Endometrium (tissue), 2 donors: ENCODE measurements at regions not wholly inside any gene's neighbourhood (a gene's known extent, or its start where the extent isn't known, plus 50 kb on each side); places are given as distances from the start of the nearest gene placed in this dataset.

Source experiments
- FAIRE-seq: peaks from 2 replicates; lab custom pipeline; 2012; peaks lifted over from hg19 to GRCh38; lab: Jason Lieb, UNC
- donor health status: control.
- donor health status: control.

- FAIRE-seq = no peak
Measured at GRCh38 chr2:67660015-67660602, 263.0 kb downstream of the ETAA1 start.

GRCh38 chr2:67660871-67661270 is 263.7 kb downstream of the ETAA1 start:
- FAIRE-seq = no peak

GRCh38 chr2:67662222-67662621 is 265.1 kb downstream of the ETAA1 start:
- FAIRE-seq = no peak

- FAIRE-seq = no peak
Measured at GRCh38 chr2:67663776-67664175, 266.6 kb downstream of the ETAA1 start.

DNA sequence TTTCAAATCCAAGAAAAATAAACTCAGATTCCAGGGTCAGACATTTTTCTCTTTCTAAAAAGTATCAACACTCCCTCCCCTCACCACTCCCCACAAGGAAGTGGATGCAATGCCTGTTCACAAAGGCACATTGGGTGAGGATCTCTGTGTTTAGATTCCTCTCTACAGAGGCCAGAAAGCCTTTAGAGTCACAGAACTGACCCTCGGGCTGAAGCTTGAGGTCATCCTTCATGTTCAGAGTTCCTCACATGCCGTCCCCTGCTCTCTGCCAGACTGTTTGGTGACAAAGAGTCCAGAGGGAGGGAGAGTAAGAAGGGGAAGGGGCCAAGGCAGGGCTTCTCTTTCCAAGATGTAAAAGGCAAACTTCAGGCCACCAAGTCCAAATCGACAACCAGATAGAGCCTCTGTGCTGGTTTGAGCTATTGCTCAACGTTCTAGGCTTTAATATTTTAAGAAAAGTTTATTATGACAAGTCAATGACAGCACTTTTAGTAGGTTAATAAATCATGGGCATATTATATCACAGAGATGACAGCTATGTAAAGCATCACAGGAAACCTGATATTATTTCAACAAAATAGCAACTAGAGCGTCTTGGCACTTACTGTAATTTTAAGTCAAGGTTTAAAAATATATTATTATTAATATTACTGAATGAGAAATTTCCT is 269.4 kb downstream of the ETAA1 start:
- FAIRE-seq = peak; percentile 53

DNA sequence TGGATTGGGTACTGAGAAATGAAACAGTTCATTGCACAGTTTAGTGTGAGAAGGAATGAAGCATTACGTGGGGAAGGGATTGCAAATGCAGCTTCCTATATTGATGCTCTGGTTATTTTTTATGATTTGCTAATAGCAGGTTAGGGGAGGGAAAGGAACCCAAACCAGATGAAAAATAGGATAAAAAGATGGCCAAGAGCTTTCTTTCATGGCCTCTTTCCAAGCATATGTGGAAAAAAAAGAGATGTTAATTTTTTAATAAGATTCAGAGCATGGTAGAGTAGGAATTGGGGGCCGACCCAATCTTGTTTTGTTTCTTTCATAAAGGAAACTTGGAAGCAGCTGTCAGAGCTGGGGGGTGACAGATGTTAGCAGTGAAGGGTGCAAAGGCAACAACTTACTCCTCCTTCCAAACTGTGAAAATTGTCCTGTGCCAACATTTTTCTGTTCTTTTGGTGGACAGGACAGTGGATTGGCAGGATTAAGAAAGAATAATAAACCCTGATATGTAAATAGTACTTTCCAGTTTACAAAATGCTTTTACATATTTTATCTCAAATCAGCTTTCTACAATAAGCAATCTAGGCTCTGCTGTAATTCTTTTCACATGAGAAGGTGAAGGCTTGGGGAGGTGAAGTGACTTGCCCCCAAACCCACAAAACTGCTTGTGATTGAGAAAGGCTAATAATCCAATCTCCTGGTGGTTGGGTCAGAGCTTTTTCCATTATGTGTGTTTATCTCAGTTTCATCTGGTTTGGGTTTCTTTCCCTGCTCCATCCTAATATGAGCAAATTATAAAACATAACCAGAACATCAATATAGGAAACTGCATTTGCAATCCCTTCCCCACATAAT is 270.1 kb downstream of the ETAA1 start:
- no peak for FAIRE-seq

- FAIRE-seq = no peak
Measured at GRCh38 chr2:67668538-67668937, 271.4 kb downstream of the ETAA1 start.

DNA sequence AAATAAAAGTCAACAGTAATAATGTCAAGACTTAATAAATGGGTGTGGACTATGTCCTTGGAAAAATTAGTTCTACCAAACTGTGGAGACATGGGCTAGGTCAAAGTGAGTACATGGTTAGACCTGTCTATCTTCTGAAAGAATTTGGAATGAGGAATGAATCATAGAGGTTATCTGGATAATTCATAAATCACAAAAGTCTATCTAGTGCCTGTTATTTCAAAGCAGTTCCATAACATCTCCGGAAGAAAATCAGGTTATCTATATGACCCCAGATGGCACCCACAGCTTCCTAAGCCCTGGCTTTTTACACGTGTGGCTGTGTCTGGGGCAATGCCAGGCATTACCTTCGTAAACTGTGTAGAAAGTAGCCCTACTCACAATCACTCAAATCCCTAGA is 272.0 kb downstream of the ETAA1 start:
- no peak for FAIRE-seq

GRCh38 chr2:67669766-67670165 is 272.6 kb downstream of the ETAA1 start:
- FAIRE-seq = no peak

GRCh38 chr2:67670747-67671183 is 273.6 kb downstream of the ETAA1 start:
- no peak for FAIRE-seq

DNA sequence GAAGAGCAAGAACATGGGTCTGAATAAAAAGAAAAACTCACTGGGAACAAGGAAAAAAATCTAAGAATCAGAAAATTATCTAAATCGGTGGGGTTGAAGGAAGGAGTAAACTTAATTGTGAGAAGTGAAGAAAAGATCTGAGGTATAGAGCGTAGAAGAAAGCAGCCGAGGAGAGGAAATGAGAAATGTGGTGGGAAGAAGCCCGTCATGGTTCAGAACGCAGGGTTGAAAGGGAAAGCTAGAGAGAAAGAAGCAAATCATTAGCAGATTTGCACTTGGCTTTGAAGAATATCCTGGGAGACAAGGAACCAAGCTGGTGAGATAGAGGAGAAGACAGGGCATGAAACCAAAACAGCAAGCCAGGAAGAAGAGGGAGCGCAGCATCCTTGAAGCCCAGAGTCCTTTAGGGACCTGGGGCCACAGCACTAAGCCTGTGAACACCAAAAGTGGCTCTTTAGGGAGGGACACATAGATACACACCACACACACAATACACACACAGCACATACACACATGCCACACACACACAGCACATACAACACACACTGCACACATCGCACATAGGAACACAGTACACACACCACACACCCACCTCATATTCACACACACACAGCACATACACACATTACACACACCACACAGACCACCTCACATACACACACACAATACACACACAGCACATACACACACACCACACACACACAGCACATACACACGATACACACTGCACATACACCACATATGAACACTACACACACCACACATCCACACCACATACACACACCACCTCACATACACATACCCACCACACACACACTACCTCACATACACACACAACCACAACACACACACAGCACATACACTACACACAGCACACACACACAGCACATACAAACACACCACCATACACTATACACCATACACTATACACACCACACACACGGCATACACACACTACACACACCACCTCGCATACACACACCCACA is 274.6 kb downstream of the ETAA1 start:
- no peak for FAIRE-seq

GRCh38 chr2:67674668-67675067 is 277.5 kb downstream of the ETAA1 start:
- FAIRE-seq = no peak

GRCh38 chr2:67684991-67685390 is 287.9 kb downstream of the ETAA1 start:
- FAIRE-seq = no peak

DNA sequence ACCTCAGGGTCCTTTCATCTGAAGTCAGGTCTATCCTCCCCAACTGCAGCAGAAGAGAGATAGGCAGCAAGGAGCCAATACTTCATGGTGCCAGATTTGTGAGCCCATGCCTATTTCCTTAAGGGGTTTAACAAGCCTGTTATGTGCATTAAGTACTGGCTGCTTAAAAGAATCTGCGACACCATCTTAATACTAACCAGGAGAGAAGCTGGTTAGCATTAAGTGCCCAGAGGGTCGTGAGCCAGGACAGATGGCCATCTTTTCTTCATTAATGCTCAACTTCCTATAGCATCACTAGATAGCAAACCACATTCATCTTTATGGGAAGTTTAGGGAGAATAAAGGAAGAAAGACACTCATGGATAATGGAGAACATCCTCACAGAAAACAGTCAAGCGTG is 289.1 kb downstream of the ETAA1 start:
- no peak for FAIRE-seq

DNA sequence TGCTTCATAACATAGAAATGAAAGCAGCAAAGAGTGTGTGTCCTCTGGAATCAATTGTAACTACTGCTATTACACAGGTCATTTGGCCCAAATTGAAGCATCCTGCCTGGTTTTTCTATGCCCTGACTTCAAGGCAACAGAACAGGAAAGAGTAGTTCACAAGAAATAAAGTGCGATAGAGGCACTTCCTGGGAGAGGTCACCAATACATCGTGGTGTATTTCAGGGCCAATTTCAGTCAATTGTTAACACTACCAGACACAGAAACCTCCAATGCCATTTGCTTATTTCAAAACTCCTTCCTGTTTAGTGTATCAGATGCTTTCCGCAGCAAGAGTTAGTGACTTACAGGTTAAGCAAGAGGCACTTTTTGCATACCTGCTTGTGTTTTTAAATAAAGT is 292.1 kb downstream of the ETAA1 start:
- FAIRE-seq = no peak

DNA sequence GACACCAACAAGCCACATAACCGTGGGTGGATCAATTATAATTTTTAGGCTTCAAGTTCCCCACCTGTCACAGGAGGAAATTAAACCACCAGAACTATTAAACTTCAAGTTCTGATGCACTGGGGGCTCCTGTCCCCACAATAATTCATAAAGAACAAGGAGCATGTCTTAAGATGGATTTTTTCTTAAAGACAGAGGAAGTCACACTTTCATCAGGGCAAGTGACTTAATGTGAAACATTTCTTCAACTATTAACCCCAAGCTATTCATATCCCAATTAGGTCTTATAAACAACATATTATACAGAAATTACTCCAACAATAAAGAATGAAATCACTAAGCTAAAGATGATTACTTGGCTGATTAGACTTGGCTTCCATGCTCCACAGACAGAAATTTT is 292.5 kb downstream of the ETAA1 start:
- no peak for FAIRE-seq

DNA sequence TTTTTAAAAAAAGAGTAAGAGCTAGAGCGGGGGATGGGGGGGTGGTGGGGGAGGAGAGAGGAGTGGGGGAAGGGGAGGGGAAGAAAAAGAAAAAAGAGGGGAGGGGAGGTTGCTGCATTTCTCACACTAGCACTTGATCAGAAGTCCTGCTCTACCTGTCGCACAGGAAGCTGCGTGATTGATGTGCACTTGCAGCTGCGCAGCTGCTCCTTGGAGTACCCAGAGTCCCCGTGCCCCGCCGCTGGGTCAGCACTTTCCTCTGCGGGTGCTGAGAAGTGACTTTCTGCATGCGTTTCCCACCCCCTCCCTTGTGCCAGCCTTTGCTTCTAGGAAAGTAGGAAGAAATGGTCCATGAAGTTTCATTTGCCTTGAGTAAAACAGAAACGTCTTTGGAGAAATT is 297.3 kb downstream of the ETAA1 start:
- FAIRE-seq = no peak

DNA sequence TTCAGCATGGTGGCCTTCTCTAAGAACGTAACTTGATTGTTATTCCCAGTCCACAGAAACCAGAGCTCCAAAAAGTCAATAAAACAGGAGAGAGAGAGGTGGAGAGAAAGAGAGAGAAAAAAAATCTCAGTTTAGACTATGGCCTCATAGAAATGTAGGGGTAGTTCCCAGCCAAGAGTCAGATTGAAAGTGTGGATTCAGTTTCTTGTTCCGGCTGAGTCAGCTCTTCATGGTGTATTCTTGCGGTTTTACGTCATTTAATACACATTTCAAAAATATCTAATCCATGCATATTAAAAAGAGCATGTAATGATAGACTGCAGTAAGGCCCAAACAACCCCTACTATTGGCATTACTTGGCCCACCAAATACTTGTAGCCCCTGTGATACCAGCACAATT is 303.9 kb downstream of the ETAA1 start:
- no peak for FAIRE-seq

GRCh38 chr2:67702284-67702683 is 305.2 kb downstream of the ETAA1 start:
- no peak for FAIRE-seq

GRCh38 chr2:67702937-67703336 is 305.8 kb downstream of the ETAA1 start:
- FAIRE-seq = no peak

DNA sequence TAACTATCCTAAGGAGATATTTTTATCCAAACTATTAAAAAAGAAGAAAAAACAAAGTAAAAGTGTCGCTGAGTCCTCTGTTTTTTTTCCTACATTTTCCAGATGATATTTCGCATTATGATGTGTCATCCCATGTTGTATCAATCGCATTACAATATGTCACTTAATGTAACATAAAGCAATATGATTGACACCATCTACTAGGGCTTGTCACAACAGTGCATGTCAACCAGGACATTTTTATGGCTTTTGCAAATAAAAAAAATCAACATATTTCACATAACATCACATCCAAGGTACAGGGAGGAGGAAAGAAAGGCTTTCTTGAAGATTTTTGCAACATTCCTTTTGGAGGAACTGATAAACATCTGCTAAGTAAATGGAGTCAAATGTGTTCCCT is 308.9 kb downstream of the ETAA1 start:
- no peak for FAIRE-seq

DNA sequence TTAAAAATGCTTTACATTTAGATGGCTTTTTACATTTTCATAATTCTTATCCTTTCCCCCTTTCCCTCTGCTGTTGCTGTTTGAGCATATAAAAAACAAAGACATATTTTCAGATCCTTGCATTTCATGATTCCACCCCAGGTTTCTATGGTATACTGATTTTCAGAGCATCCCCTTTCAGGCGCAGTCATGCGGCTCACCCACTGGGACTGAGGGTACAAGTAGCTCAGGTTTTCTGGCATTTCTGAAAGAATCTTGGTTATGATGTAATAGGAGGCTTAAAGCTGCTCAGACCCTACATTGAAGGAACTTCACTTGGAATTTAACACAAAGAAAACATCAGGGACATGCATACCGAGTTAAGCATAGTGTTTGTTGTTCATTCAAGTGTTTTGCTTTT is 310.8 kb downstream of the ETAA1 start:
- FAIRE-seq = no peak
